MV-4-11 (cell line): ENCODE measurements at regions not wholly inside any gene's neighbourhood (a gene's known extent, or its start where the extent isn't known, plus 50 kb on each side); places are given as distances from the start of the nearest gene placed in this dataset.
A peak's percentile ranks its signal among the peaks of the same experiment; 100 is the strongest.

Experiments used
- DNase-seq: peaks from one replicate; lab custom pipeline; 2025; lab: John Stamatoyannopoulos, UW

- no peak for DNase-seq
These were observed 1671.8 kb upstream of the SLC39A10 start for GRCh38 chr2:193985272-193985671.

DNA sequence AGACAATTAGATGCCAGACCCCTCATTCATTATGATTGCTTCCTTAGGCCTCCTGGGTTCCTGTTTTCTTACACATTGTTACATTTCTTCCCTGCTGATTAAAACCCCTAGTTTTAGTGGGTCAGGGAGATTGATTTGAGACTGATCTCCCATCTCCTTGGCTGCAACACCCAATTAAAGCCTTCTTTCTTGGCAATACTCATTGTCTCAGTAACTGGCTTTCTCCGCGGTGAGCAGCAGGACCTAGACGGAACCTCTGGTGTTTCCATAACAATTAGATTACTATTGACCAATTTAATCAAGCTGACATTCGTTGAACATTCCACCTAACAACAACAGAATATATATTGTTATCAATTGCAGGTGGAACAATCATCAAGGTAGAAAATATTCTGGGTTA is 1676.4 kb upstream of the SLC39A10 start:
- DNase-seq, result no peak

- DNase-seq, result no peak
These were observed 1683.2 kb upstream of the SLC39A10 start for GRCh38 chr2:193973781-193974180.

DNA sequence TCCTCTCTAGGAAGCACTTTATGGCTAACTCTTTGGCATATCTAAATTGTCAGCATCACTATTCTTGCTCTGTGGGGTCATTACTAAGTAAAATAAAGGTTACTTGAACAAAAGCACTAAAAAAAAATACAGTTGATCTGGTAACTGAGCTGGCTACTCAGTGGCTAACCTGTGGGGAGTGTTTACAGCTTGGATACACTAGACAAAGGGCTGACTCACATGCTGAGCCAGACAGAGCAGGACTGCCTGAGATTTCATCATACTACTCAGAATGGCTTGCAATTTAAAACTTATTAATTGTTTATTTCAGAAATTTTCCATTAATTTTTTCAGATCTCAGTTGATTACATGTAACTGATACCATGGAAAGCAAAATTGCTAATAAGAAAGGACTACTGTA is 1690.4 kb upstream of the SLC39A10 start:
- no peak for DNase-seq

GRCh38 chr2:193965263-193965662 is 1691.8 kb upstream of the SLC39A10 start:
- no peak for DNase-seq

GRCh38 chr2:193963472-193964119 is 1693.4 kb upstream of the SLC39A10 start:
- DNase-seq, result no peak

- DNase-seq, result no peak
These were observed 1710.2 kb upstream of the SLC39A10 start for GRCh38 chr2:193946806-193947205.

- DNase-seq, result no peak
These were observed 1713.5 kb upstream of the SLC39A10 start for GRCh38 chr2:193943406-193943960.

DNA sequence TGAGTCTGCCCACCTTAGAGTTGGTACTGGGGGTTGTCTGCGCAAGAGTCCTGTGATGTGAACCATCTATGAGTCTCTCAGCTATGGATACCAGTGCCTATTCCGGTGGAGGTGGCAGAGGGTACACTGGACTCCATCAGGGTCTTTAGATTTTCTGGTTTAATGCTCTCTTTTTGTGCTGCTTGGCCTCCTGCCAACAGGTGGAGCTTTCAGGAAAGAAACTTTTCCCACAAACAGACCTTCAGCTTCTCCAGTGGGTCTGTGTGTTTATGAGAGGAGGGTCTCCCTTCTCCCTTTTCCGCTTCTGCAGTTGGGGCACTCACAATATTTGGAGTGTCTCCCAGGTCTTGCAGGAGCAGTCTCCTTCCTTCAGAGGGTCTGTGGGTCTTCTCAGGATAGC is 1721.9 kb upstream of the SLC39A10 start:
- no peak for DNase-seq

DNA sequence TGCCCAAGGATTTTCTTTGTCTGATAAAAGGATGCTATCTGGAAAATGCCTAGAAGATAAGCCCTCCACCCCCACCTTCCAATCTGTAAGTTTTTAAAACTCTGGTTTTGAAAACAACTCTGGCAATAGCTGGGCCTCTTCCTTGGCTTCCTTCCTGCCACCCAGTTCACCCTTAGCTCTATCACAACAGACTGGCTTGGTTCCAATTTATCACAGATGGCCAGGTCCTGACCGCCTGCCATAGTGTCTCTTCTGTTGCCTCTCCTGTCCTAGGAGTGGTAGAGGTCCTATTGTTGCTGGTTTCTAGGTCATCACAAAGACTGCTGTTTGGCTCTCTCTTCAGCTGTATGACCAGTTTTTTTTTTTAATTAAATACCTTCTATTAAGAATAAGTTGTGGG is 1727.9 kb upstream of the SLC39A10 start:
- no peak for DNase-seq

- DNase-seq, result peak; percentile 95
These were observed 1712.8 kb upstream of the TMEFF2 start for GRCh38 chr2:193907561-193907960.

GRCh38 chr2:193900292-193900691 is 1705.6 kb upstream of the TMEFF2 start:
- DNase-seq, result no peak

GRCh38 chr2:193895226-193895625 is 1700.5 kb upstream of the TMEFF2 start:
- DNase-seq, result no peak

- no peak for DNase-seq
These were observed 1699.3 kb upstream of the TMEFF2 start for GRCh38 chr2:193894081-193894480.

DNA sequence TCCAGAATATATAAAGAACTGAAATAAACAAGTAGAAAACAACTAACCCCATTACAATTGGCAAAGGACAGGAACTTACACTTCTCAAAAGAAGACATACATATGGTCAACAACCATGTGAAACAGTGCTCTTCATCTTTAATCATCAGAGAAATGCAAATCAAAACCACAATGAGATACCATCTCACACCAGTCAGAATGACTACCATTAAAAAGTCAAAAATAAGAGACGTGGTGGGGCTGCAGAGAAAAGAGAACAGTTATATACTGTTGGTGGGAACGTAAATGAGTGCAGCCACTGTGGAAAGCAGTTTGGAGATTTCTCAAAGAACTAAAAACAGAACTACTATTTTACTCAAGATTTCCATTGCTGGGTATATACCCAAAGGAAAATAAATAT is 1696.3 kb upstream of the TMEFF2 start:
- DNase-seq, result no peak

DNA sequence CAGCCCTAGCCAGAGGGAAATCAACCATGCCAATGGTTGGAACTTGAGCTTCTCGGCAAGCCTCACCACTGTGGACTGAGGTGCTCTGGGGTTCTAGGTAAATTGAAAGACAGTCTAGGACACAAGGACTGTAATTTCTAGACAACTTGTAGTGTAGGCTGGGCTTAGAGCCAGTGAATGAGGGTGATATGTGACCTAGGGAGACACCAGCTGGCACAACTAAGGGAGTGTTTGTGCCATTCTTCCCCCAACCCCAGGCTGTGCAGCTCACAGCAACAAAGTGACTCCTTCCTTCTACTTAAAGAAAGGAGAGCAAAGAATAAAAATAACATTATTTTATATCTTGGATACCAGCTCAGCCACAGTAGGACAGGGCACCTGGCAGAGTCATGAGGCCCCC is 1690.7 kb upstream of the TMEFF2 start:
- no peak for DNase-seq

DNA sequence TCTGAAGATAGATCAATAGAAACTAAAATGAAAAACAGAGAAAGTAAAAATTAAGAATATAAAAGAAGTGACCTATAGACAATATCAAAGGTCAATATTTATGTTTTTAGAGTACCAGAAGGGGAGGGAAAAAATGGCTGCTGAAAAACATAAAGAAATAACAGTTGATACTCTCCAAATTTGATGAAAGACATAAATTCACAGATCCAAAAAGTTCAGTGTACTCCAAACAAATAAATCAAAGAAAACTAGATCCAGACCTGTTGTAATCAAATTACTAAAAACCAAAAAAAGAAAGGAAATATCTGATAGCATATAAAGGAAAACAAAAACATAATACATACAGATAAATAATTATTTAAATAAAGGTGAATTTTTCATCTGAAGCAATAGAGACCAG is 1689.1 kb upstream of the TMEFF2 start:
- DNase-seq, result no peak

- no peak for DNase-seq
These were observed 1682.2 kb upstream of the TMEFF2 start for GRCh38 chr2:193876980-193877379.

DNA sequence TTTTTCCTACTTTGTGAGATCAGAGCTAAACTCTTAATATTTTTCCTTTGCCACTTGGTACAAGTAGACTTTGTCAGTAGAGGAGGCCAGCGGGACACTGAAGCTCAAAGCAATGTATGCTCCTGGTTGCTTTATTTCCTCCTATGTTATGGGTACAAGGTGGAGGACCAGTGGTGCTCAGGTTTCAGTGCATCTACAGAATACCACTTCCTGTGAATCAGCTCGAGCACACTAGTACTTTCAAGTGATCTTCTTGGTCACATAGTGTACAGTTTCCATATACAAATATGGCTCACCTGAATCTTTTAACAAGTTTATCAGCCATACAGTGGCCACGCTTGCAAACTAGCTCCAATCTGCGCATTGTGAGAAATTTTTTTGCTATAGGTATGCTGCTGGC is 1674.8 kb upstream of the TMEFF2 start:
- no peak for DNase-seq

- DNase-seq, result no peak
These were observed 1674.1 kb upstream of the TMEFF2 start for GRCh38 chr2:193868833-193869232.

DNA sequence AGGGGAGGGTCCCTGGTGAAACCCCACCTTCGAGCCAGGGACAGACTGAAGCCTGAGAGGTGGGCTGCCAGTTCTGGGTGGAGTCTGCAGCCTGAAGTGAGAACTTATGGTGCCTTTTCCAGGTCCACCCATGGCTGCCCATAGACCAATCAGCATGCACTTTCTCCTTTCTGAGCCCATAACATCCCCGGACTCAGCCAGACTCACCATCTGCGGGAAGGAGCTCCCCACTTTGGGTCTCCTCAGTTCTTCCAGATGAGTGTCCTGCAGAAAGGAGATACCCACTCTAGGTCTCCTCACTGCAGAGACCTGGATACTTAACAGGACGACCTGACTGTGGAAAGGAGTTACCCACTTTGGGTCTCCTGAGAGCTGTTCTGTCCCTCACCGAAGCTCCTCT is 1673.4 kb upstream of the TMEFF2 start:
- no peak for DNase-seq

DNA sequence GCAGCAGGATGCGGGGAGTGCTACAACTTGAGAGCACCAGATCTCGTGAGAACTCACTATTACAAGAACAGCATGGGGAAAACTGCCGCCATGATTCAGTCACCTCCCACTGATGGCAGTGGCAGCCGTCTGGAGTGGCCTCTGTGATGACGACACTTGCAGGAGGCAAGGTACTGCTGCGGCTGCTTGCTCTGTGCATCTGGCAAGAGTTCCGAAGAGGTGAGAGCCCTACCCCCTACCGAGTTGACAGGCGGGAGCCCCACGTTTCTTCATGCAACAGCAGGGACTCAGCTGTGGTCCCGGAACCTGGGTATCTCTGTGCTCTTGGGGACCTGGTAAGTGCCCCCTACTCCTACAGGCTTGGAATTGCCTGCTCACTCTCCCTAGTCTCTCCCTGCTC is 1672.7 kb upstream of the TMEFF2 start:
- DNase-seq, result no peak

DNA sequence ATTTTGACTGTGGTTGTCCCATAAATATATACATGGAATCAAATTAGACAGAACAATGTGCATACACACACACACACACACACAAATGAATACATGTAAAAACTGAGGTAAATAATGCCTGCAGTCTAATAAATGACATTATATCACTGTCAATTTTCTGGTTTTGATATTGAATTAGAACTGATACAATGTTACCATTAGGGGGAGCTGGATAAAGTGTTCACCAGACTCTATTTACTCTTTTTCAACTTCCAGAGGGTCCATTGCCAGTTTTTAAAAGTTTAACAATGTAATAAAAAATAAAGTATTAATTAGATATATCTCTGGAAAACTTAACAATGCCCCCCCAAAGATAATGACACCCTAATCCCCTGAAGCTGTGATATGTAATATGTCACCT is 1666.8 kb upstream of the TMEFF2 start:
- DNase-seq, result no peak

DNA sequence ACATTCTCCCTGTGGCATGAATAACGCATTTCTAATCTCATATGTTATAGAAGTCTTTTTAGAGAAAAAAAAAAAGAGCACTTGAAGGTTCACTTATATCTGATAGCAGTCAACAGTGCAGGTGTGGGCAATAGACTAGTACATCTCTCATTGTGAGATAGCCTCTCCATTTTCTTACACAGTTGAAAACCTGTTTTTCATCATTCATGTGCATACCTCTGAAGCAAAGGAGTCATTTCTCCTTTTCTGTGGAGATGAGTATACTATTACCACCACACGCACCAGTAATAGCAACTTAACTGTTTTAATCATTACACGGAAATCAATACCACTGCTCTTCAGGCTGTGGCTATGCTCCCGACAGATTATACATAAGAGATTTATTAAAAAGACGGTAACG is 1653.3 kb upstream of the TMEFF2 start:
- no peak for DNase-seq
